ENCODE measurements at regions not wholly inside any gene's neighbourhood (a gene's known extent, or its start where the extent isn't known, plus 50 kb on each side); places are given as distances from the start of the nearest gene placed in this dataset.

- no peak for DNase-seq (ENCODE audit: low read depth, low spot score)
- TF ChIP-seq, protein P1, sequence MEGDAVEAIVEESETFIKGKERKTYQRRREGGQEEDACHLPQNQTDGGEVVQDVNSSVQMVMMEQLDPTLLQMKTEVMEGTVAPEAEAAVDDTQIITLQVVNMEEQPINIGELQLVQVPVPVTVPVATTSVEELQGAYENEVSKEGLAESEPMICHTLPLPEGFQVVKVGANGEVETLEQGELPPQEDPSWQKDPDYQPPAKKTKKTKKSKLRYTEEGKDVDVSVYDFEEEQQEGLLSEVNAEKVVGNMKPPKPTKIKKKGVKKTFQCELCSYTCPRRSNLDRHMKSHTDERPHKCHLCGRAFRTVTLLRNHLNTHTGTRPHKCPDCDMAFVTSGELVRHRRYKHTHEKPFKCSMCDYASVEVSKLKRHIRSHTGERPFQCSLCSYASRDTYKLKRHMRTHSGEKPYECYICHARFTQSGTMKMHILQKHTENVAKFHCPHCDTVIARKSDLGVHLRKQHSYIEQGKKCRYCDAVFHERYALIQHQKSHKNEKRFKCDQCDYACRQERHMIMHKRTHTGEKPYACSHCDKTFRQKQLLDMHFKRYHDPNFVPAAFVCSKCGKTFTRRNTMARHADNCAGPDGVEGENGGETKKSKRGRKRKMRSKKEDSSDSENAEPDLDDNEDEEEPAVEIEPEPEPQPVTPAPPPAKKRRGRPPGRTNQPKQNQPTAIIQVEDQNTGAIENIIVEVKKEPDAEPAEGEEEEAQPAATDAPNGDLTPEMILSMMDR (IDR thresholded peaks at IDR 0.05; ENCODE audit: insufficient read depth, low read length, missing control alignments), result no peak
- H3K4me3 ChIP-seq (ENCODE audit: low read depth, low read length), result no peak overlapping the region
- ChIA-PET POLR2A (no interaction called here), CTCF (no interaction called here)
Measured at GRCh38 chr2:107412209-107412904, 414.3 kb upstream of the RGPD4 start.

DNA sequence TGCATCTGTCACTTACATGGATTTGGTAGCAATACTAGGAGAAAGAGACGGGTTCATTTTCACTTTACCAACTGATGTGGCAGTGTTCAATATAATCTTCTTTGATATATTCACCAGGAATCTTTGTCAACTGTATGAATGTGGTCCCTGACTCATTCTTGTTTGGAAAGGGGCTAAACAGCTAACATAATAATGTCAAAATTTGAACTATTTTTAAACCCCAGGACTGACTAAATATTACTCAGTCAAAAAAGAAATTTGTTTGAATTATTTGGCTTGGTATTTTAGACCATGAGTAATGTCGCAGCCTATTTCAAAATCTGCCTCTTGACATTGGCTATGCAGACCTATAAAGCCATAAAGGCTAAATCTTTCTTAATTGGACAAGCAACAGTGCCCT lies 413.7 kb upstream of the RGPD4 start:
- no peak overlapping the region for H3K4me3 ChIP-seq (ENCODE audit: low read depth, low read length)
- ChIA-PET CTCF (no interaction called here), POLR2A (no interaction called here)
- TF ChIP-seq, protein P1 (IDR thresholded peaks at IDR 0.05; ENCODE audit: insufficient read depth, low read length, missing control alignments), result no peak
- DNase-seq (ENCODE audit: low read depth, low spot score), result no peak

DNA sequence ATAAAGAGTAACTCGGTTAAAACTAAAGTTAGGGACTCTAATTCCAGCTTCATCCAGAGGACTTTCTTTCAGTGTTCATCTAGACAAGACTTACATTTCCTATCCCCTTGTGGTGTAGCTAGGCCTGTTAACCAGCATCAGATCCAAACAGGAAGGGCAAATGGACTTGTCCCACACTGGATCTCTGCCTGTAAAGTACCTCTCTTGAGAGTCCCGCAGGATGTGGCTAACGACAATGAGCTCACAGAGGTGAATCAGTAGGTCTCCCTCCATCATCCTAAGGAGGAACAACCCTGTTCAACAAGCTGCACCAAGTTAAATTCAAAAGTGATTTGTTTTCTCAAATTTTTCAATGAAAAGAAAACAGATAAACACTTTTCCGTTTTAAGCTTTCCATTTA lies 412.3 kb upstream of the RGPD4 start:
- H3K4me3 ChIP-seq (ENCODE audit: low read depth, low read length), result no peak overlapping the region
- ChIA-PET CTCF (no interaction called here), POLR2A (no interaction called here)
- TF ChIP-seq, protein P1 (IDR thresholded peaks at IDR 0.05; ENCODE audit: insufficient read depth, low read length, missing control alignments), result no peak
- no peak for DNase-seq (ENCODE audit: low read depth, low spot score)

DNA sequence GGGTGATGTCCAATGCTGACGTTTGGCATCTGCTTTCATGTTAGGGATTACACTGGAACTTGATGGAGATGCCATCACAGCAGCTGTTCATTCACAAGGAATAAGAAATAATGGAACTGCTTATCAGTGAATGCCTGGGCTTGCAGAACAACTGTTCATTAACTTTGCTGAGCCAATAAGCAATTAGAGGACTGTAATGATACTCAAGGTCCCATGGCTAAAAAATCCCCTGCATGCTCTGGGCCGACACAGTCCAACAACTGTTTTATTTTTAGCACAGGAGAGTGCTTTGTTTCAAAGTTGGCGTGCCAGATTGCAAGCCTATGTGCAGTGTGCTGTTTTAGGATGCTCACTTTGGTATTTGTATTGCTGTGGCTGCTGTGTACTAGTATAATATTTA lies 408.0 kb upstream of the RGPD4 start:
- H3K4me3 ChIP-seq (ENCODE audit: low read depth, low read length), result no peak overlapping the region
- POLR2A ChIA-PET, result no interaction called here
- TF ChIP-seq, protein P1 (IDR thresholded peaks at IDR 0.05; ENCODE audit: insufficient read depth, low read length, missing control alignments), result no peak
- DNase-seq (ENCODE audit: low read depth, low spot score), result no peak
- CTCF ChIA-PET, result no interaction called here

GRCh38 chr2:107419191-107419590 lies 407.5 kb upstream of the RGPD4 start:
- H3K4me3 ChIP-seq (ENCODE audit: low read depth, low read length), result no peak overlapping the region
- DNase-seq (ENCODE audit: low read depth, low spot score), result no peak
- POLR2A ChIA-PET, result no interaction called here
- TF ChIP-seq, protein P1 (IDR thresholded peaks at IDR 0.05; ENCODE audit: insufficient read depth, low read length, missing control alignments), result no peak
- CTCF ChIA-PET, result no interaction called here

DNA sequence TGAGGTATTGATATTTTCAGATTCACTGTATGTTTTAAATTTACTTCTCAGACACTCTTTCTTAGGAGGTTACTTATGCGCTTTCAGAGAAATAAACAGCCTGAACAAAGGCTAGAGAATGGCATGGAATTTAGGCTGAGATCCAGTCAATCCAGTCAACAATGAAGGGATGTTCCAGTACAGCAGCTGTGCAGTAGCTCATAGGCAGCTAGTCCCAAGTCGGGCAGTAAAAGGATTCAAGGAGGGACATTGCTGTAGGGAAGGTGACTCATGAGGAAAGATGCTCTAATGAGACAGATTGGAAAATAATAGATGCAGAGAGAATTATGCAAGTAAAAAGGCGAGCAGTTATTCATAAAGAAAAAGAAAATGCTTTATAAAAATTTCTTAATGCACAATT lies 397.9 kb upstream of the RGPD4 start:
- H3K4me3 ChIP-seq (ENCODE audit: low read depth, low read length), result no peak overlapping the region
- POLR2A ChIA-PET, result no interaction called here
- no peak for DNase-seq (ENCODE audit: low read depth, low spot score)
- TF ChIP-seq, protein P1 (IDR thresholded peaks at IDR 0.05; ENCODE audit: insufficient read depth, low read length, missing control alignments), result no peak
- CTCF ChIA-PET, result no interaction called here
